Dermis blood vessel endothelial cell (primary cell): ENCODE measurements at regions not wholly inside any gene's neighbourhood (a gene's known extent, or its start where the extent isn't known, plus 50 kb on each side); places are given as distances from the start of the nearest gene placed in this dataset.

Experiments
- DNase-seq: peaks from one replicate; pipeline ENCODE4 v3.0.0; 2010

GRCh38 chr9:126275386-126276001 lies 51.1 kb upstream of the MVB12B start:
- no peak for DNase-seq

- DNase-seq: no peak
Measured at GRCh38 chr9:126276056-126276728, 50.4 kb upstream of the MVB12B start.
